ENCODE measurements at regions not wholly inside any gene's neighbourhood (a gene's known extent, or its start where the extent isn't known, plus 50 kb on each side); places are given as distances from the start of the nearest gene placed in this dataset.
"Not testable (repeated sequence)": the region's sequence is repeated elsewhere in the genome, so short reads cannot be mapped to it uniquely, and the experiment has no call there.

DNA sequence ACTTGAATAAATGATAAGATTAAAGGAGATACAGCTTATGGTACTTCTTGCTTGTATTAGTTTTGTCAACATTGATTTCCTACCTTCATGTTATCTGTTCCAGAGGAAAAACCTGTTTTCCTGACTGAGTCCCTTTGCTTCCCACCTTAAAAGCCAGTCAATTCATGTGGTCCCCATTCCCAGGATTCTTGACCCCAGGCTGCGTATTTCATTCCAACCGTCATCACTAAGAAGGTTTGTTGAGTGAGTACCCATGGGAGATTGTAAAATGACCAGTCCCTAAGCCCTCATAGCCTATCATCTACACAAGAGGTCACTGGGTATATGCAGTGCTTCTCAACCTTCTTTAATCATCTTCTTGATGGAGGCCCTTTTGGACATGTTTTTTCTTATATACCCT, 52.2 kb downstream of the BEX3 start:
- Histone ChIP-seq H3K36me3 (ENCODE audit: insufficient read depth, low read length) (no peaks in the 10 kb centered on the region), H3K79me2 (ENCODE audit: insufficient read depth, low read length) (no peaks in the 10 kb centered on the region), H3K9me3 (ENCODE audit: low read depth, low read length) (no peaks in the 10 kb centered on the region), H3K4me1 (ENCODE audit: insufficient read depth, low read length) (no peaks in the 10 kb centered on the region), H4K20me1 (ENCODE audit: insufficient read depth, low read length) (no peaks in the 10 kb centered on the region), H2AFZ (ENCODE audit: low read length) (no peak overlapping the region), H3K4me2 (ENCODE audit: insufficient read depth, low read length) (no peak overlapping the region), H3K27ac (ENCODE audit: low read depth, low read length) (no peak overlapping the region), H3K27me3 (ENCODE audit: insufficient read depth, low read length) (no peaks in the 10 kb centered on the region), H3K4me3 (ENCODE audit: insufficient read depth, low read length) (no peak overlapping the region)
- TF ChIP-seq, protein P1, sequence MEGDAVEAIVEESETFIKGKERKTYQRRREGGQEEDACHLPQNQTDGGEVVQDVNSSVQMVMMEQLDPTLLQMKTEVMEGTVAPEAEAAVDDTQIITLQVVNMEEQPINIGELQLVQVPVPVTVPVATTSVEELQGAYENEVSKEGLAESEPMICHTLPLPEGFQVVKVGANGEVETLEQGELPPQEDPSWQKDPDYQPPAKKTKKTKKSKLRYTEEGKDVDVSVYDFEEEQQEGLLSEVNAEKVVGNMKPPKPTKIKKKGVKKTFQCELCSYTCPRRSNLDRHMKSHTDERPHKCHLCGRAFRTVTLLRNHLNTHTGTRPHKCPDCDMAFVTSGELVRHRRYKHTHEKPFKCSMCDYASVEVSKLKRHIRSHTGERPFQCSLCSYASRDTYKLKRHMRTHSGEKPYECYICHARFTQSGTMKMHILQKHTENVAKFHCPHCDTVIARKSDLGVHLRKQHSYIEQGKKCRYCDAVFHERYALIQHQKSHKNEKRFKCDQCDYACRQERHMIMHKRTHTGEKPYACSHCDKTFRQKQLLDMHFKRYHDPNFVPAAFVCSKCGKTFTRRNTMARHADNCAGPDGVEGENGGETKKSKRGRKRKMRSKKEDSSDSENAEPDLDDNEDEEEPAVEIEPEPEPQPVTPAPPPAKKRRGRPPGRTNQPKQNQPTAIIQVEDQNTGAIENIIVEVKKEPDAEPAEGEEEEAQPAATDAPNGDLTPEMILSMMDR (IDR thresholded peaks at IDR 0.05; ENCODE audit: extremely low read depth, low read depth, low read length), result no peak
- DNase-seq (ENCODE audit: insufficient read length, low spot score, missing footprints), result peak; percentile 17

DNA sequence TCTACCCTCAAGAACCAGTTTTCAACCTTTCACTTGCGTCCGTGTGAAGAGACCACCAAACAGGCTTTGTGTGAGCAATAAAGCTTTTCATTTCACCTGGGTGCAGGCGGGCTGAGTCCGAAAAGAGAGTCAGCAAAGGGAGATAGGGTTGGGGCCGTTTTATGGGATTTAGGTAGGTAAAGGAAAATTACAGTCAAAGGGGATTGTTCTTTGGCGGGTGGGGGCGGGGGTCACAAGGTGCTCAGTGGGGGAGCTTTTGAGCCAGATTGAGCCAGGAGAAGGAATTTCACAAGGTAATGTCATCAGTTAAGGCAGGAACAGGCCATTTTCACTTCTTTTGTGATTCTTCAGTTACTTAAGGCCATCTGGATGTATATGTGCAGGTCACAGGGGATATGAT, 52.7 kb downstream of the BEX3 start:
- H3K27ac ChIP-seq (ENCODE audit: low read depth, low read length); H3K9me3 ChIP-seq (ENCODE audit: low read depth, low read length); H4K20me1 ChIP-seq (ENCODE audit: insufficient read depth, low read length); H3K27me3 ChIP-seq (ENCODE audit: insufficient read depth, low read length); H3K79me2 ChIP-seq (ENCODE audit: insufficient read depth, low read length); H3K4me2 ChIP-seq (ENCODE audit: insufficient read depth, low read length); H3K36me3 ChIP-seq (ENCODE audit: insufficient read depth, low read length); H3K4me3 ChIP-seq (ENCODE audit: insufficient read depth, low read length); H3K4me1 ChIP-seq (ENCODE audit: insufficient read depth, low read length); H2AFZ ChIP-seq (ENCODE audit: low read length); DNase-seq (ENCODE audit: insufficient read length, low spot score, missing footprints): not testable (repeated sequence)

DNA sequence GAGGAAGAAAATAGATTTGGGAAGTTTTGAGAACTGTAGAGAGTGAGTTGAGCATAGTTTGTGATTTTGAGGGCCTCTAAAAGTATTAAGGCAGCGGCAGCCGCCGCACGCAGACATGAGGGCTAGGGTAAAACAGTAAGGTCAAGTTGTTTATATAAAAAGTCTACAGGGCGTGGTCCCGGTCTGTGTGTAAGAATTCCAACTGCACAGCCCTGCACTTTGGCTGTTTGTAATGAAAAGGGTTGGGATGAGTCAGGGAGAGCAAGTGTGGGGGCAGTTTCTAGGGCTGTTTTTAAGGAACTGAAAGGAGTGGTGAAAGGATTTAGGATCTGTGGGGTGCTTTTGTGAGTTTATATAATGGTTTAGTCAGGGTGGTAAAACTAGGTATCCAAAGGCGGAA, 55.0 kb downstream of the BEX3 start:
- no peak overlapping the region for H3K27ac ChIP-seq (ENCODE audit: low read depth, low read length)

DNA sequence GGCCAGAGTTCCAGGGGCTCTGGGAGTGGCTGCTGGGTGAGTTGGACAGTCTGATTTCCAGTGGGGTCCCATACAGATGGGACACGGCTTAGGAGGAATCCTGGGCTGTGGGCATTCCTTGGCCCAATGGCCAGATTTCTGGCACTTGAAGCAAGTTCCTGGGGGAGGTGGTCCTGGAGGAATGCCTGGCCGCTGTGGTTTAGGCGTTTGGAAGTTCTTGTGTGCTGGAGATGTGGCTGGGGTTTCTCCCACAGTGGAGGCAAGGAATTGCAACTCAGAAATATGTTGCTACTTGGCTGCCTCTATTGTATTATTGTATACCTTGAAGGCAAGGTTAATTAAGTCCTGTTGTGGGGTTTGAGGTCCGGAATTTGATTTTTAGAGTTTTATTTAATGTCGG, 56.5 kb downstream of the BEX3 start:
- not testable (repeated sequence) for H3K4me3 ChIP-seq (ENCODE audit: insufficient read depth, low read length); H4K20me1 ChIP-seq (ENCODE audit: insufficient read depth, low read length); H3K4me2 ChIP-seq (ENCODE audit: insufficient read depth, low read length); DNase-seq (ENCODE audit: insufficient read length, low spot score, missing footprints); H3K4me1 ChIP-seq (ENCODE audit: insufficient read depth, low read length); H3K36me3 ChIP-seq (ENCODE audit: insufficient read depth, low read length); H2AFZ ChIP-seq (ENCODE audit: low read length); H3K79me2 ChIP-seq (ENCODE audit: insufficient read depth, low read length); H3K9me3 ChIP-seq (ENCODE audit: low read depth, low read length); H3K27me3 ChIP-seq (ENCODE audit: insufficient read depth, low read length); H3K27ac ChIP-seq (ENCODE audit: low read depth, low read length)

More for the DNA sequence above, 55.0 kb downstream of the BEX3 start:
- no peaks in the 10 kb centered on the region for H3K79me2 ChIP-seq (ENCODE audit: insufficient read depth, low read length)
- H2AFZ ChIP-seq (ENCODE audit: low read length), result no peak overlapping the region
- H3K4me2 ChIP-seq (ENCODE audit: insufficient read depth, low read length), result peak overlapping the region; percentile 28
- H3K27me3 ChIP-seq (ENCODE audit: insufficient read depth, low read length), result no peaks in the 10 kb centered on the region
- TF ChIP-seq, protein P1 (IDR thresholded peaks at IDR 0.05; ENCODE audit: extremely low read depth, low read depth, low read length), result no peak
- no peak for DNase-seq (ENCODE audit: insufficient read length, low spot score, missing footprints)
- no peaks in the 10 kb centered on the region for H3K9me3 ChIP-seq (ENCODE audit: low read depth, low read length)
- H3K4me1 ChIP-seq (ENCODE audit: insufficient read depth, low read length), result no peaks in the 10 kb centered on the region
- H3K36me3 ChIP-seq (ENCODE audit: insufficient read depth, low read length), result no peaks in the 10 kb centered on the region
- no peaks in the 10 kb centered on the region for H4K20me1 ChIP-seq (ENCODE audit: insufficient read depth, low read length)
- no peak overlapping the region for H3K4me3 ChIP-seq (ENCODE audit: insufficient read depth, low read length)

DNA sequence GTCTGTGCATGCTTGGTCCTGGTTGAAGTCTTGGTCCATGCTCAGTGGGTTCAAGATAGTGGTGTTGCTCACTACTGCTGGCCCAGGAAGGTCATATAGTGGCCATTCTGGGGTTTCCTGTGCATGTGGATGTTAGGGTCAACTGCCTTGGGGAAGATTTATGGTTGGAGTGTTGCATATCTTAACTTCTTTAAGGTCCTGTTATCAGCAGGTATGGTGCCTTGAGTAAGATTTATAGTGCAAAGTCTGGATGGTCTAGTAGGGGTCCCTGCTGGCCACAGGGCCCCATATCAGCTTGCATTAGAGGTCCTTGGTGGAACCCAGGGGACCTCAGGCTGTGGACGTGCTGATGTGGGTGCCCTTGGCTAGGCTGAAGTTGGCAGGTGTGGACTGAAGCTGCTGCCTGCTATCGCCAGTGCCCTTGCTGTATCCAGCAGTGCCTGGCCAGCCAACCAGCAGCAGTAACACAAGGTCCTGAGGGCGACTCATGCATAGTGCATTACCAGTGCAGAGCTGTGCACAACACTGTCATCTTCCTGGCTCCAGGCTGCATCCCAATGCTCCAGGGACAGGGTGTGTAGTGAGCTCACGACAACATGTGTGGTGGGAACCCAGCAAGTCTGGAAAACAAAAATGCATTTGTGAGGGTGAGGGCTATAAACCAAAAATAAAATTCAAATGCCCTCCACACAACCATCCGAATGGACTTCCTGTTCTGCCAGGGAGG, 61.0 kb downstream of the BEX3 start:
- peaks cover 7% of the 10 kb centered on the region for H3K4me1 ChIP-seq (ENCODE audit: insufficient read depth, low read length)
- no peaks in the 10 kb centered on the region for H3K36me3 ChIP-seq (ENCODE audit: insufficient read depth, low read length)
- no peaks in the 10 kb centered on the region for H3K9me3 ChIP-seq (ENCODE audit: low read depth, low read length)
- DNase-seq (ENCODE audit: insufficient read length, low spot score, missing footprints), result no peak
- H4K20me1 ChIP-seq (ENCODE audit: insufficient read depth, low read length), result no peaks in the 10 kb centered on the region
- H3K4me3 ChIP-seq (ENCODE audit: insufficient read depth, low read length), result no peak overlapping the region
- no peak overlapping the region for H3K27ac ChIP-seq (ENCODE audit: low read depth, low read length)
- H2AFZ ChIP-seq (ENCODE audit: low read length), result no peak overlapping the region
- TF ChIP-seq, protein P1 (IDR thresholded peaks at IDR 0.05; ENCODE audit: extremely low read depth, low read depth, low read length), result no peak
- no peak overlapping the region for H3K4me2 ChIP-seq (ENCODE audit: insufficient read depth, low read length)
- peaks cover 4% of the 10 kb centered on the region for H3K27me3 ChIP-seq (ENCODE audit: insufficient read depth, low read length)
- H3K79me2 ChIP-seq (ENCODE audit: insufficient read depth, low read length), result no peaks in the 10 kb centered on the region
